Superior temporal gyrus (tissue), 1 donor: ENCODE measurements at regions not wholly inside any gene's neighbourhood (a gene's known extent, or its start where the extent isn't known, plus 50 kb on each side); places are given as distances from the start of the nearest gene placed in this dataset.
"Not testable (repeated sequence)": the region's sequence is repeated elsewhere in the genome, so short reads cannot be mapped to it uniquely, and the experiment has no call there.

Source experiments
- DNase-seq: peaks from one replicate; pipeline ENCODE4 v3.0.0-alpha.2; 2016; ENCODE audit errors: extremely low spot score

DNA sequence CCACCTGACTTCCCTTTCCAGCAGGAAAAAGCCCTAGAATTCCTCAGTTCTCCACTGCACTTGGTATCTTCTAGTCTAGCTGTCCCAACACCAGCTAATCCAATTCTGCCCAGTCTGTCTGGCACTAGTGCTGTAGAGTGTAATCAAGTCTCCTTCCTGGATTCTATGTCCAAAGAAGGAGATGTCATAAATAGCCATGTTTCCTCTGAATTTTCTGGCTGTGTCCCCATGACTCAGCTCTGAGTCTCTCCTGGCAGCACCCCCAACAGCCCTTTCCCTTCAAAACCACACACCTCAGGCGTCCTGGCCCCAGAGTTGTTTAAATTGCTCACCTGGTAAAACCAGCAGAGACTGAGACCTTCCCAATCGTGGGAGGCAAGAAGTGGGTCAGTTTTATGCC is 197.2 kb downstream of the GRXCR1 start:
- DNase-seq: peak; percentile 14

DNA sequence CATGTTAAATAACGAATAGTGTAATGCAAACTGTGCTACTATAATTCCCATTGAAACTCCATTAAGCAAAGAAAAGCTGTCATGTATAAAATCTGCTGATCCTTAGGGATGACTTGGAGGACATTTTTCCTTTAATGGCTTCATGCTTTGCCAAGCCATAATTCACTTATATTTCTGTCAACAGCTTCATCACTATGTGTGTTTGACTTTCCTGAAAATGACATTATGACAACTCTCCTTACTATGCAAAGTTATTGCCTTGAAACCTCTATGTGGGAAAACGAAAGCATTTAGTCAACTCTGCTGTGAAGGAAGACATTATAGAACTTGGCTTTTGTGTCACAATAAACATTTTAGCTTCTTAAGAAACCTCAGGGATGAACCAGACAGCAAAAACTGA is 210.5 kb downstream of the GRXCR1 start:
- no peak for DNase-seq

DNA sequence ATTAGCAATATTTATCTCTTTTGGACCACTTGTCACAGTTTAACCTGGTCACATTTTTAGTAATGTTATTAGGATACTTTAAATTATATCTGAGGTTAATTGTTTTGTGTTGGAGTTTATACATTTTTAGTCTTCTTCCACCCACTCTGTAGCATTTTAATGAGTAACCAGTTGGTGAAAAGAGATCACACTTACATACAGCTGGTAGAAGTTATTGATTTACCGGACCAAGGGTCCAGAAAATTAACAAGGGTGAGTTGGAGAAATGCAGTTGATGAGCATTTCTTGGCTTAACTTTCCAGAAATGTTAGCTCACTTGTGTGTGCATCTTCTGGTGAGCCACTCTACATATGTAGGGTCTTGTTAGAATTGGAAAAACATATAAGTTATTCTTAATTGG is 219.6 kb downstream of the GRXCR1 start:
- no peak for DNase-seq

DNA sequence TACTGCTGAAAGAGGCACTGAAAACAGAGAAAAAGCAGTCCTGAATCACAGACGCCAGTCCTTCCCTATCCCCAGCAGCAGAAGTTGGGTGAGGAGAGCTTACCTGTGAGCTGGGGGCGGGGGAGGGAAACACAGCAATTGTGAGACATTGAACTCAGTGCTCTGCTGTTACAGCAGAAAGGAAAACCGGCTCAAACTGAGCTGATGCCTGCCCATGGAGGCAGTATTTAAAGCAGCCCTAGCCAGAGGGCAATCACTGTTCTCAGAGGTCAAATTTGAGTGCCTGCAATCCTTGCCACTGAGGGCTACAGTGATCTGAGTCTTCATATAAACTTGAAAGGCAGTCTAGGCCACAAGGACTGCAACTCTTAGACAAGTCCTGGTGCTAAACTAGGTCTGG is 220.7 kb downstream of the GRXCR1 start:
- DNase-seq: no peak

DNA sequence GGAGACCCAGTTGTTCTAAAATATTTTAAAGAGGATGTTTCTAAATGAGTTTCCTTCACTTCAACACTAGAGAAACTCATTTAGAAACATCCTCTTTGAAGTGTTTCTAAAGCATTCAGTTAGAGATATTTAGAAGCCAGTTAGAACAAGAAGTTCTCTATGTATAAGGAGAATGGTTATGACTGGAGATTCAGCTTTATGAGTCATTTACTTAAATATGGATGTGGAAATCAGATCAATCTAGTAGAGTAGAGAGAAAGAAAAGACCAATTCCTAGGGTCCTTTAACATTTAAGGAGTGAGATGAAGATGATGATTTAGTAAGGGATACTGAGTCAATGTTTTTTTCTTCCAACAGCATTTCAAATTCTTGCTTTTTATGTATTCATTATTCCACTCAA is 234.1 kb downstream of the GRXCR1 start:
- peak; percentile 69 for DNase-seq

DNA sequence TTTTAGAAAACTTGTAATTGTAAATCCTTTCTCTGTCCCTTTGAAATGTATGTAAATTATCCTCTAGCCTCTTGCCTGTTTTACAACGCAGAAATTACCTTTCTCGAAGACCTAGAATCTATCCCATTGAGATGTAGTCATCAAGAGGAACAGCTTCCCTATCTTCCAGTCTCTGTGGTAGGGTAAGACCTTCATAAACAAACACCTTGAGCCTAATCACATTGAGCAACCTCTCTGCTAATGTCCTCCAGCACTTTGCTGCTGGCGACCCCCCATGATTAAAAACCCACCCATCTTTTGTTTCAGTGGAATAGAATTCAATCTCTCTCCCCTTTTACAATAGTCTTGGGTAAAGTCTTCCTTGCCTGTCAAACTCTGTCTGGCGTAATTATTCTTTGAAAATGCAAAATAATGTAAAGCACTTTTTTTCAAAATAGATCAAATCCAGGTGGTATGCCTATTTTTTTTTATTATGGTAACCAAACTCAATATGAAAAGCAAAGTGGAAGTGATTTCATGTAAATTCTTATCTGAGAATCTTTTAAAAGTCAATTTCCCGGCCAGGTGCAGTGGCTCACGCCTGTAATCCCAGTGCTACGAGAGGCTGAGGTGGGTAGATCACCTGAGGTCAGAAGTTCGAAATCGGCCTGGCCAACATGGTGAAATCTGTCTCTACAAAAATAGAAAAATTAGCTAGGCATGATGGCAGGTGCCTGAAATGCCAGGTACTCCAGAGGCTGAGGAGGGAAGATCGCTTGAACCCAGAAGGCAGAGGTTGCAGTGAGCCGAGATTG is 237.9 kb downstream of the GRXCR1 start:
- no peak for DNase-seq

DNA sequence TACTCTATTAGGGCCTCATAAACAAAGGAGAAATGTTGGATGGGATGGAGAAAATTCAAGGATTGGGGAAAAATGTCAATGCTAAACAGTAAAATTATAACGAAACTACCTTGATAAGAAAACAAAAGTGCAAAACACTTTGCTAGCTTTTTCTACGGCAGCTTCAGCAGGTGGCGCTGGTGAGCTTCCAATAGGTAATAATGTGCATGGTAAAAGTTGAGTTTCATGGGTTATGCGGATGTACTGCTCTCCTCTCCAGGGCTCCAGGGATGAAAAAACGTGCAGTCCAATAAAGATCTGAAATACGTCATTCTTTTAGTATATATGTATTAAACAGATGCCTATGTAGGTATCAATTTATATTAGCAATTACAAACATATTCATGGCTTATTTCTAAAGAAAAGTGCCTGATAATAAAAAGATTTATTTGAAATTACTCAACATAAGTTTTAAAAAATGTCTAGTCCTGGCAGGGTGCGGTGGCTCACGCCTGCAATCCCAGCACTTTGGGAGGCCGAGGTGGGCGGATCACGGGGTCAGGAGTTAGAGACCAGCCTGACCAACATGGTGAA is 239.6 kb downstream of the GRXCR1 start:
- DNase-seq: peak; percentile 87

DNA sequence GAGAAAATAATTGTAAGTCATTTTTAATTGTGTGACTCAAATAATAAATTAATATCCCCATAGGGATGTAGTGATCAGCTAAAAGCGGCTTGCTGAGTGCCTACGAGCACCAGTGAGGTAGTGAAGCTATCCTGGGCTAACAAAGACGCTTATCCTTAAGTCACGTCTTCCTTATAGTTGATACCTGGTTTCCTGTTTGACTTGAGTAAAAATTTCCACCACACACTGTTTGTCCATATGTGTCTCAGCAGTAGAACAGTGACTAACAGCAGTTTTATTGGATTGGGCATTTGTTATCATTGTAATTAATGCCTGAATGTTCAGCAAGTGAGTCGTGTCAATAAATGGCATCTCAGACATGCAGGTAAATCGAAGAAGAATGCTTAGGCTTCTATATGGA is 241.1 kb downstream of the GRXCR1 start:
- no peak for DNase-seq

DNA sequence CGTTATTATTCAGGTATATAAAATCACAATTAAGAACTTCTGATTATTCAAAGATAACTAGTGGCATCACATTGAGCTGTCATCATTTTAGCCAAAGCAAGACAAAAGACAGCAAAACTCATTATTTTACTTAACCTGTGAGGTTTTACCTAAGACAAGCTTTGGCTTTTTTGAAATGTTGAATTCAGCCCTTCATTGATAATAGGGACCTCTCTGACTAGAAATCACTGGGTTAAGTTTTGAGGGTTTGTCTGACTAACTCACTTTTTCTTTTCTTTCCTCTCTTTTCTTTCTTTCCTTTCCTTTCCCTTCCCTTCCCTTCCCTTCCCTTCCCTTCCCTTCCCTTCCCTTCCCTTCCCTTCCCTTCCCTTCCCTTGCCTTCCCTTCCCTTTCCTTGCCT is 244.2 kb downstream of the GRXCR1 start:
- no peak for DNase-seq

DNA sequence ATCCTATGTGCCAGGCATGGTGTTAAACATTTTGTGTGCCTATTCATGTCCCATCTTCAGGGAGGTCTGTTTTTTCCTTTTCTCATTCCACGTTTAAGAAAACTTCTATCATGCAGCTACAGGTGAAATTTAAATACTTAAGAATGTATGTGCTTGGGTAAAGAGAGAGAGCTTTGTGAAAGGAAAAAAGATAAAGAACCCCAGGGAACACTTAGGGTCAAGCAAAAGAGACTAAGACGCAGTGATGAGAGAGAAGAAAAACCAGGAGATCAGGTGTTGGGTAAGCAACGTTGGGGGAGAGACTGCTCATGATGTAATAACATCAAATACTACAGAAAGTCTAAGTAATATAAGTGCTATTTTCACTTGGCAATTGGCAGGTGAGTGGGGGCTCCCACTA is 253.7 kb downstream of the GRXCR1 start:
- DNase-seq: no peak

DNA sequence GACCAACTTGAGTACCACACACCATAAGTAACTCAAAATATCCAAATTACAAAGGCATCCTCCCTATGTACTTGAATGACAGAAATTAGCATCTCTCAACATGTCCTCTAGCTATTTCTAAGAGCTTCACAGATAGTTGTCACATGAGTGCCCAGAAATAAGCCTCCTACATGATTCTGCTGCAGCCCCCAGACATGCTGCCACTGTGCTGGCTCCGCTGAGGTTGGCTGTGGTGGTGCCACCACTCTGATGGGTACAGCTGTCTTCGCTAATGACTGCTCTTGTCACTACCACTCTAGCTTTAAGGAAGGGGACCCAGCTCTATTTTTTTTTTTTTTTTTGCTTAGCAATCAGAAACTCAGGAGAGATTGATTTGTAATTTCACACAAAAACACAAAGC is 256.0 kb downstream of the GRXCR1 start:
- DNase-seq: peak; percentile 39

DNA sequence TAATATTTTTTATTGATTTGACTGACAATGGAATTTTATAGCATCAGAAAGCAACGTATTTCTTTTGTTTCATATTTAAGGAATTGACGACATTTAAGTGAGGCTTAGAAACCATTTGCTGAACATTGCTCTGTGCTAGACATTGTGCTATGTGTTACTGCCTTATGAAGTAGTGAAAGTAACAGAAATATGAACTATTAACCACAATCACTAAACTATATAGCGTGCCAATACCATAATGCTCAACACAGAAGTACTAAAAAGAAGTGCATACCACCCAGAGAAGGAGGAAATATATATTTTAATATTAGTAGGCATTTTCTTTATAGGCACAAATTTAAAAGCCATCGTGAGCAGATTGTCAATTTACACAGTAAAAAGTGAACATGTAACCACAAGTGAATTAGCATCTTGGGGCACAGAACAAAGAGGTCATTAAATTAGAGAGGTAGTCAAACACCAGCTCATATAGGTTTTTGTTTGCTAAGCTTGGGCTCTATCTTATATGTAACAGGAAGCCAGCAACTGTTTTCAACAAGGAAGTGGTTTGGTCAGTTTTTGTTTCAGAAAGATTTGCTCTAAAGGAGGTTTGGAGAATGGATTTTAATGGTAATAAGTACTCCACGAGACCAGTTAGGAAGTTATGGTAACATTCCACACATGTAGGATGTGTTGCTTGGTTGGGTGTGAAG is 270.7 kb downstream of the GRXCR1 start:
- no peak for DNase-seq

DNA sequence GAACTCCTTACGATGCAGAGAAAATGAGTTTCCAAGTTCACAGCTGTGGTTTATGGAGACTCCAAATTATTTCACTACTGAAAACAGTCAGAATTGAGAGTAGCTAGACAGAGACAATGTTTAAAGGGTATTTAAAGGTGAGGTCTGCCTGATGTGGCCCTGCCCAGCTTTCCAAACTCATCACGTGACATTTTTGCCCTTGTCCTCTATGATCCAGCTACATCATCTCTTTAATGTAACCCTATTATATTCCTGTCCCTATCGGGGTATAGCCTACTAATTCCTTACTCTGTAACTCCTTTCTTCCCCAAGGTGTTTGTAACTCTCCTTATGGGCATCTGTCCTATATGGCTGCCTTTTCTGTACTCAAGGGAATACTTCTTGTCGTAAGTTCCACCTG is 297.2 kb downstream of the GRXCR1 start:
- no peak for DNase-seq

DNA sequence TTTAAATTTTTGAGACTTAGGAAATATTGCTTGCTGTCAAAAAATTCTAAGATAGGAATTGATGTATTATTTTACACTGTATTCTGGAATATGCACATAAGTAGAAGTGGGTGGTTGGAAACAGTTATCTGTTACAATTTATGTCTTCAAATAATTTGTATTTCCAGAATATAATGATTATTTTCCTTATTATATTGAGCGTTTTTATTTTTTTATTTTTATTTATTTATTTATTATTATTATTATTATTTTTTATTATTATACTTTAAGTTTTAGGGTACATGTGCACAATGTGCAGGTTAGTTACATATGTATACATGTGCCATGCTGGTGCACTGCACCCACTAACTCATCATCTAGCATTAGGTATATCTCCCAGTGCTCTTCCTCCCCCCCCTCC is 320.1 kb downstream of the GRXCR1 start:
- not testable (repeated sequence) for DNase-seq

DNA sequence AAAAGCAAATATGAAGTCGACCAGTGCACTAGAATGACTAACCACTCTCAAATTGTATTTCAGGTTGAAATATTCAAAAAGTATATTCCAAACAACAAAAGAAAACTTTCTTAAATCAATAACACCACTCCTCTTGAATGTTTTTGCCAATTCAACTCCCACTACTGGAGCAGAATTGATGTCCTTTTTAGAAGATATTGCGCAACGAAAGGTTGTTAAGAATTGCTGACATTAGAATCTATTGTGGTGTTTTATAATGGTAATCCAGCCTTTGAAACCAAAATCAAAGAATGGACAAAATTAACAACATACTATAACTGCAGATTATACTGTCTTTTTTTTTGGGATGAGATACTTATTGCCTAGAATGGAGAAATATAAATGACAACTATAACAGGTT is 331.3 kb downstream of the GRXCR1 start:
- no peak for DNase-seq

DNA sequence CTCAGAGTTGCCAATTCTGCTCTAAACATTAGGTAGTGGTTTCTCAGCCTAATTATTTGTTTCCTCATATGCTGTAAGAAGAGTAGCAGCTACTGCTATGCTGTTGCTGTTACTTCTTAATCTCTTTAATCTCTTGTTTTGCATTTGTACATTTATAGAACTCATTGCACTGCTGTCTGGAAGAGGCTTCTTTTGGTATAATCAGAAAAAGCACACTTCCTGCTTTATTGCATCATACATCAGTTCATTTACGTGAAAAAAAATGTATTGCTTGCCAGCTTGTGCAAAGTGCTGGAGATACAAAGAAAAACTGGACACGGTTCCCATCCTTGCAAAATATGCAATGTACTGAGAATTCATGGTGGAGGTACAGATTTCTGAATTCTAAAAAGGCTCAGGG is 332.0 kb downstream of the GRXCR1 start:
- no peak for DNase-seq

DNA sequence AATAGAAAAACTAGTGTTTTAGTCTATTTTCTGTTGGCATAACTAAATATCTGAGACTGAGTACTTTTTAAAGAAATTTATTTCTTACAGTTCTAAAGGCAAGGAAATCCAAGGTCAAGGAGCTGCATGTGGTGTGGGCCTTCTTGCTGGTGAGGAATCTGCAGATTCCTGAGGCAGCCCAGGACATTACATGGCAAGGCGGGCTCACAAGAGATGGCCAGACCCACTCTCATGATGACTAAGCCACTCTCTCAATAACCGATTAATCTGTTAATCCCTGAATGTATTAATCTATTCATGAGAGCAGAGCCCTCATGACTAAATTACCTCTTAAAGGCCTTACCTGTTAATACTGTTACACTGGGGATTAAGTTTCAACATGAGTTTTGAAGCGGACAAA is 340.8 kb downstream of the GRXCR1 start:
- no peak for DNase-seq

DNA sequence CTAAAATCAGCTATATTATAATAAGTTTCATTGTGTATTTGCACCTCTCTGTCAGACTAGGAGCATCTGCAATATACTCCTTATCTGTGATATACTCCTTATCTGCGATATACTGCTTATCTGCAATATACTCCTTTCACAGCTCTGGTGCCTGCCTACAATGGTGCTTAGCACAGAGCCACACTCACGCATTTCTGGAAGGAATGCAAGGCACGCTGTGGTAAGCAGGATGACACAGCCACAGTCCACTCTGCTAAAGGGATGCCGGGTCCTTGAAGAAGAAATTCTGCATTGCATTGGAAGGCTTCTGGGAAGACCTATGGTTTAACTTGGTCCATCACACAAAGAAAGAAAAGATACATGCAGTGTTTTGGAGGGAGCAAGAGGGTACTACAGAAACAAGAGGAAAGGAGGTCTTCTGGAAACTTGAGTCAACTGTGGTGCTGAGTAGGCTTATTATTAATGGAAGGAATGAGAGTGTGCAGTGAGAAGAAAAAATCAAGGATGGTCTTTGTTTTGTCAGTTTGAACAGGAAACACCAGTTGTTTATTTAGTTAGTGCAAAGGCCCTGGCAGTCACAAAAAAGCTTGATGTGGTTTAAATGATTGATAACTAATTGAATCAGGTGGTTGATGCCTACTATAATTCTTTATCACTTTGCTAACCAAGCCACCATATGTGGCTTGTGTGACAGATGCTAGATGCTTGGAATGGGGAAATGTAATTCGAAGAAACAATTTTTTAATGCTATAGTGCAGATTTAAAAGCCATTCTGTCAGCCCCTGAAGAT is 342.3 kb downstream of the GRXCR1 start:
- DNase-seq: no peak

DNA sequence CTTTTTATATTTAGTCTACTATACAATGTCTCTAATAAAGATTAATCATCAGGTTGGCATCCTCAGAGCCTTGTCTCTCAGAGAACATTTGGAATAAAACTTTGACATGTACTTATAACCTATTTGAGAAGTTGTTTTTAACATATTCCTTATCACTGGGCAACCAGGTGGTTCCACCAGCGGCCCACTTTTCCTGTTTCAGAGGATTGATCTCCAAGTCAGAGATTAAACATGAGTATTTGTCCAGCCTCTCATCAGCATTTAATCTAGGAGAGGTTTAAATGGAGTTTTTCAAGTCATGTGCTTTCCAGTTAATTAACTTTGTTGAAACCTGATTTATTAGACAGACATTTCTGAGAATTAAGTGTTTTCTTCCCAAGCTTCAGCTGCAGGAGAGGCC is 345.5 kb downstream of the GRXCR1 start:
- no peak for DNase-seq

DNA sequence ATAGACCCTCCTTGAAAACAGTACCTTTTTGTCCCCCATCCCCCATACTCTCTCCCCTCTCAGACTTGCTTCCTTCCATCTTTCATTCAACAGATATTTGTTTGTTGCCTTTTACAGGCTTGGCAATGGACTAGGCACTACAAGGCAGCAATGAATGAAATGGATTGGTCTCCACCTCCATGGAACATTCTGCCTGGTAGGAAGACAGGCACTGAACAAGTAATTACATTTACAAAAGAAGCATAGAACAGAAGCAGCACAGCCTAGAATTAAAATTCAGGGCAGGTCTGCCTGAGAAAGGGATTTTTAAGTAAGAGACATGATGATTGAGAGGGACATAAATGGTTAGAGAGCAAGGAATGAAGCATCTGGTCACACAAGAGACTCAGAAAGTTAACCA is 346.1 kb downstream of the GRXCR1 start:
- DNase-seq: peak; percentile 20

DNA sequence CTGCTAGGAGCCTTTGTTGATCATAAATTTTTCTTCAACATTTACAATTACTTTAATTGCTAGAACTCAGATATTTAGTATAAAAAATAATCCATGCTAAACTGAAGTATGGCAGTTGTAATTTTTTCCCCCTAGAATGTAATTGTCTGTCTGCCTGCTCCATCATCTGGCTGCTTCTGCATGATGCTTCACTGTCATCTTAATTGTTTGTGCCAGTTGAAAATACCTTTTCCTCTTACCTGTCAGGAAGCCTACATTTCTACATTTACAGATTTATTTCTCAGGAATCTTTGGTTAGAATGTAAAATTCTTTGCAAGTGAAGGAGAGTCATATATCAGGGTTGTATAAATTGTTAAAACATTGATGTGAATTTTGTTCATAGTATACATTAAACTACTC is 348.6 kb downstream of the GRXCR1 start:
- no peak for DNase-seq

DNA sequence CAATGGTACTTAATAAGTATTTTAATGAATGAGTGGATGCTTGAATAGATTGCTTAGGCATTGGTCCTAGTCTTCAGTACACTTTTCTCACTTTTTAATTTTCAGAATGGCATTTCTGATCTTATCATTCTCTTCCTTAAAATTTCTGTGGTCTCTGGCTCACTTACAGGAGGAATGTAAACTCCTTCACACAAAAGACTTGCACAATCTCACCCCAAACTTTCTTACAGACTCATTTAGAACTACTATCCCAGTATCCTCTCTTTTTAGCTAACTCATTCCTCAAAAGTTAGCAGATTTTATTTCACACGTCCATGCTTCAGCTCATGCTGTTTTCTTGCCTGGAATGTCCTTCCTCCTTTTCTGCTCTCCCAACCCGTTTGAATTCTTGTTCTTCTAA is 350.1 kb downstream of the GRXCR1 start:
- DNase-seq: no peak
